Peyer's patch (tissue), 4 donors: ENCODE measurements at regions not wholly inside any gene's neighbourhood (a gene's known extent, or its start where the extent isn't known, plus 50 kb on each side); places are given as distances from the start of the nearest gene placed in this dataset.

Experiments used
- DNase-seq, 3 donors: peaks; one replicate each; pipeline ENCODE4 v3.0.0-alpha.2; 2017 to 2019
- H3K27ac ChIP-seq, 4 donors: fragments of 200-600 bp; sonication (generic); one replicate each; pipeline ENCODE4 v1.5.1; 2016 to 2019
- H3K27me3 ChIP-seq, 2 donors: fragments of 200-600 bp; sonication (generic); one replicate each; pipeline ENCODE4 v1.5.1; 2019
- H3K36me3 ChIP-seq, 3 donors: fragments of 200-600 bp; sonication (generic); one replicate each; pipeline ENCODE4 v1.5.1; 2016 to 2019
- H3K4me1 ChIP-seq, 4 donors: fragments of 200-600 bp; sonication (generic); one replicate each; pipeline ENCODE4 v1.5.1; 2016 to 2019
- H3K4me3 ChIP-seq, 4 donors: fragments of 200-600 bp; sonication (generic); 1 replicate in 3 of 4; 2 replicates in 1 of 4; pipeline ENCODE4 v1.5.1; 2016 to 2019; ENCODE audit warnings: mild to moderate bottlenecking in 1 of 4
- H3K9me3 ChIP-seq, 4 donors: fragments of 200-600 bp; sonication (generic); one replicate each; pipeline ENCODE4 v1.5.1; 2016 to 2019; ENCODE audit warnings: mild to moderate bottlenecking in 1 of 4
- CTCF ChIP-seq, 6 experiments: fragments of 450-650 bp in 4 of 6; fragments of 200-600 bp in 2 of 6; sonication (generic) in 1 of 6; IDR thresholded peaks; one replicate each; pipeline ENCODE4 v1.5.1; 2017 to 2019; ENCODE audit warnings: antibody characterized with exemption in 6 of 6, mild to moderate bottlenecking in 3 of 6, moderate library complexity in 1 of 6
- POLR2A ChIP-seq, 2 donors: fragments of 450-650 bp; IDR thresholded peaks; one replicate each; pipeline ENCODE4 v1.5.1; 2017; ENCODE audit warnings: antibody characterized with exemption in 2 of 2, mild to moderate bottlenecking in 2 of 2, moderate library complexity in 2 of 2

GRCh38 chr2:777546-777945 lies 100.3 kb upstream of the TMEM18 start:
- no peaks in the 10 kb centered on the region for H3K9me3 ChIP-seq
- no peaks in the 10 kb centered on the region for H3K27me3 ChIP-seq
- no peak overlapping the region for H3K27ac ChIP-seq
- no peak for DNase-seq
- H3K4me3 ChIP-seq, result no peak overlapping the region
- H3K36me3 ChIP-seq, result no peaks in the 10 kb centered on the region
- H3K4me1 ChIP-seq, result no peaks in the 10 kb centered on the region
- TF ChIP-seq POLR2A (IDR thresholded peaks at IDR 0.05), result no peak
- no peak for TF ChIP-seq CTCF (IDR thresholded peaks at IDR 0.05)

GRCh38 chr2:777051-777450 lies 99.8 kb upstream of the TMEM18 start:
- no peak for TF ChIP-seq POLR2A (IDR thresholded peaks at IDR 0.05)
- TF ChIP-seq CTCF (IDR thresholded peaks at IDR 0.05), result no peak
- Histone ChIP-seq H3K4me1 (no peaks in the 10 kb centered on the region), H3K9me3 (no peaks in the 10 kb centered on the region), H3K27ac (no peak overlapping the region), H3K36me3 (no peaks in the 10 kb centered on the region), H3K4me3 (no peak overlapping the region), H3K27me3 (no peaks in the 10 kb centered on the region)
- DNase-seq, result no peak

GRCh38 chr2:776487-776886 lies 99.3 kb upstream of the TMEM18 start:
- no peak for DNase-seq
- Histone ChIP-seq H3K9me3 (no peaks in the 10 kb centered on the region), H3K4me3 (no peak overlapping the region)

GRCh38 chr2:776038-776437 lies 98.8 kb upstream of the TMEM18 start:
- DNase-seq, result no peak
- H3K36me3 ChIP-seq, result no peaks in the 10 kb centered on the region
- no peaks in the 10 kb centered on the region for H3K27me3 ChIP-seq
- H3K4me3 ChIP-seq, result no peak overlapping the region
- H3K4me1 ChIP-seq, result no peaks in the 10 kb centered on the region
- TF ChIP-seq CTCF (IDR thresholded peaks at IDR 0.05) (no peak), POLR2A (IDR thresholded peaks at IDR 0.05) (no peak)
- no peaks in the 10 kb centered on the region for H3K9me3 ChIP-seq
- H3K27ac ChIP-seq, result no peak overlapping the region

More at GRCh38 chr2:776487-776886, 99.3 kb upstream of the TMEM18 start:
- no peak overlapping the region for H3K27ac ChIP-seq
- H3K36me3 ChIP-seq, result no peaks in the 10 kb centered on the region
- no peaks in the 10 kb centered on the region for H3K4me1 ChIP-seq
- TF ChIP-seq CTCF (IDR thresholded peaks at IDR 0.05) (no peak), POLR2A (IDR thresholded peaks at IDR 0.05) (no peak)
- no peaks in the 10 kb centered on the region for H3K27me3 ChIP-seq

- TF ChIP-seq POLR2A (IDR thresholded peaks at IDR 0.05), result no peak
- TF ChIP-seq CTCF (IDR thresholded peaks at IDR 0.05), result no peak
- H3K4me1 ChIP-seq, result no peaks in the 10 kb centered on the region
- H3K4me3 ChIP-seq, result no peak overlapping the region
Measured at GRCh38 chr2:774436-774835, 97.2 kb upstream of the TMEM18 start.

More at GRCh38 chr2:774436-774835, 97.2 kb upstream of the TMEM18 start:
- DNase-seq, result no peak
- no peaks in the 10 kb centered on the region for H3K36me3 ChIP-seq
- H3K9me3 ChIP-seq, result no peaks in the 10 kb centered on the region
- H3K27ac ChIP-seq, result no peak overlapping the region
- H3K27me3 ChIP-seq, result no peaks in the 10 kb centered on the region
